Liver (tissue), 7 donors: ENCODE measurements at regions not wholly inside any gene's neighbourhood (a gene's known extent, or its start where the extent isn't known, plus 50 kb on each side); places are given as distances from the start of the nearest gene placed in this dataset.

Experiments used
- DNase-seq: peaks from one replicate; pipeline ENCODE4 v3.0.0-alpha.2; 2017; ENCODE audit warnings: low spot score
- H3K27ac ChIP-seq, 2 donors: one replicate each; pipeline ENCODE4 v1.7.0; 2013; ENCODE audit warnings: inconsistent platforms in 2 of 2, low read length in 2 of 2, control low read depth in 1 of 2, low read depth in 1 of 2, mild to moderate bottlenecking in 1 of 2
- H3K27me3 ChIP-seq, 4 donors: one replicate each; pipeline versions ENCODE4 v1.6.1 to v1.7.0; 2013; ENCODE audit warnings: low read length in 3 of 4, inconsistent platforms in 1 of 4, mild to moderate bottlenecking in 1 of 4, moderate library complexity in 1 of 4; ENCODE audit not compliant: control insufficient read depth in 4 of 4, insufficient read depth in 4 of 4
- H3K36me3 ChIP-seq, 4 donors: one replicate each; pipeline versions ENCODE4 v1.6.1 to v1.7.0; 2013; ENCODE audit warnings: low read length in 3 of 4, mild to moderate bottlenecking in 3 of 4, low read depth in 1 of 4, moderate library complexity in 1 of 4; ENCODE audit not compliant: control insufficient read depth in 4 of 4, insufficient read depth in 3 of 4
- H3K4me1 ChIP-seq, 4 donors: one replicate each; pipeline versions ENCODE4 v1.6.1 to v1.7.0; 2013; ENCODE audit warnings: low read length in 3 of 4, mild to moderate bottlenecking in 3 of 4, moderate library complexity in 1 of 4; ENCODE audit not compliant: control insufficient read depth in 4 of 4, insufficient read depth in 4 of 4
- H3K4me3 ChIP-seq, 3 donors: one replicate each; pipeline versions ENCODE4 v1.6.1 to v1.7.0; 2013; ENCODE audit warnings: low read length in 3 of 3, control low read depth in 1 of 3, low read depth in 1 of 3, mild to moderate bottlenecking in 1 of 3
- H3K9ac ChIP-seq, 2 donors: one replicate each; pipeline ENCODE4 v1.7.0; 2013; ENCODE audit warnings: low read length in 2 of 2, mild to moderate bottlenecking in 2 of 2, moderate library complexity in 2 of 2, control low read depth in 1 of 2, low read depth in 1 of 2
- H3K9me3 ChIP-seq, 4 donors: one replicate each; pipeline versions ENCODE4 v1.6.1 to v1.7.0; 2013; ENCODE audit warnings: low read length in 3 of 4; ENCODE audit not compliant: control insufficient read depth in 4 of 4
- EGR1 ChIP-seq, 2 donors: IDR thresholded peaks; 2 replicates each; pipeline ENCODE4 v1.6.1; 2016 to 2018; ENCODE audit warnings: antibody characterized with exemption in 2 of 2, low read depth in 2 of 2
- FOXA1 ChIP-seq: IDR thresholded peaks from 2 replicates; pipeline ENCODE4 v1.6.1; 2016; ENCODE audit warnings: antibody characterized with exemption
- FOXA2 ChIP-seq: IDR thresholded peaks from 2 replicates; pipeline ENCODE4 v1.6.1; 2016; ENCODE audit warnings: antibody characterized with exemption
- GABPA ChIP-seq, 2 donors: IDR thresholded peaks in 1 of 2; conservative IDR thresholded peaks in 1 of 2; 2 replicates each; pipeline ENCODE4 v1.6.1; 2016; ENCODE audit warnings: antibody characterized with exemption in 2 of 2, mild to moderate bottlenecking in 1 of 2, moderate library complexity in 1 of 2
- HNF4G ChIP-seq: IDR thresholded peaks from 2 replicates; pipeline ENCODE4 v1.6.1; 2016; ENCODE audit warnings: antibody characterized with exemption
- NR2F2 ChIP-seq: IDR thresholded peaks from 2 replicates; pipeline ENCODE4 v1.6.1; 2016; ENCODE audit warnings: antibody characterized with exemption
- RAD21 ChIP-seq, 2 donors: IDR thresholded peaks; 2 replicates each; pipeline ENCODE4 v1.6.1; 2016; ENCODE audit warnings: antibody characterized with exemption in 2 of 2, mild to moderate bottlenecking in 2 of 2
- SP1 ChIP-seq: IDR thresholded peaks from 2 replicates; pipeline ENCODE4 v1.6.1; 2018; ENCODE audit warnings: antibody characterized with exemption, mild to moderate bottlenecking
- TAF1 ChIP-seq: conservative IDR thresholded peaks from 2 replicates; pipeline ENCODE4 v1.6.1; 2016; ENCODE audit warnings: antibody characterized with exemption, mild to moderate bottlenecking
- WGBS: extraction: QIAGEN DNeasy Blood & Tissue Kit; methylation state at CpG from one replicate; pipeline ENCODE4 v1.1.7; 2013; 5-methylcytosine and 5-hydroxymethylcytosine counted together
- TF ChIP-seq, protein P1 (sequence below): IDR thresholded peaks from 2 replicates; pipeline ENCODE4 v1.6.1; 2016; ENCODE audit warnings: antibody characterized with exemption
- TF ChIP-seq, protein P2 (sequence below): IDR thresholded peaks from 2 replicates; pipeline ENCODE4 v1.6.1; 2016; ENCODE audit warnings: antibody characterized with exemption, mild to moderate bottlenecking
- TF ChIP-seq, protein P3 (sequence below): IDR thresholded peaks from 2 replicates; pipeline ENCODE4 v1.6.1; 2016; ENCODE audit warnings: antibody characterized with exemption
- donor health status: healthy.
- donor health status: healthy.
- donor health status: healthy.
- donor health status: healthy.

DNA sequence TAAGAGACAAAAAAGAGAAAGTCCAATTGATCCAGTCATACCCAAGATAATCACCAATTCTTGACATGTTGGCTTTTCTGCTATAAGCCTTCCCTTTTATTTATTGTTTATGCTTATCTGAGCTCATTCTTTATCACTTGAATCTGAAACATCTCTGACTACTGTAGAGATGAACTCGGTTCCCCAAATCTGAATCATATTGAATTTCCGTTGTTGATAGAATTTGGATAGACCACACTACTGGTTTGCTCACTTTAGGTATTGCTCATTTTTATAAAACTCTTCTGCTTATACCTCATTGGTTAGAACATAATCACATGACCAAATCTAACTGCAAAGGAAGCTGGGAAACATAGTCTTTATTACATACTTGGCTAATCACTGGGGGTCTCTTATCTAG, 236.9 kb downstream of the TRIB2 start:
- H3K9me3 ChIP-seq, result no peaks in the 10 kb centered on the region
- H3K36me3 ChIP-seq, result no peaks in the 10 kb centered on the region
- no peak overlapping the region for H3K9ac ChIP-seq
- DNase-seq, result no peak
- H3K4me1 ChIP-seq, result no peaks in the 10 kb centered on the region
- H3K4me3 ChIP-seq, result no peak overlapping the region
- H3K27me3 ChIP-seq, result peaks cover 0 to 7% (median 0%) of the 10 kb centered on the region in 4 donors
- H3K27ac ChIP-seq, result no peak overlapping the region
- 92% methylated on average over 2 of the region's 2 CpGs for WGBS
- TF ChIP-seq, protein P1, sequence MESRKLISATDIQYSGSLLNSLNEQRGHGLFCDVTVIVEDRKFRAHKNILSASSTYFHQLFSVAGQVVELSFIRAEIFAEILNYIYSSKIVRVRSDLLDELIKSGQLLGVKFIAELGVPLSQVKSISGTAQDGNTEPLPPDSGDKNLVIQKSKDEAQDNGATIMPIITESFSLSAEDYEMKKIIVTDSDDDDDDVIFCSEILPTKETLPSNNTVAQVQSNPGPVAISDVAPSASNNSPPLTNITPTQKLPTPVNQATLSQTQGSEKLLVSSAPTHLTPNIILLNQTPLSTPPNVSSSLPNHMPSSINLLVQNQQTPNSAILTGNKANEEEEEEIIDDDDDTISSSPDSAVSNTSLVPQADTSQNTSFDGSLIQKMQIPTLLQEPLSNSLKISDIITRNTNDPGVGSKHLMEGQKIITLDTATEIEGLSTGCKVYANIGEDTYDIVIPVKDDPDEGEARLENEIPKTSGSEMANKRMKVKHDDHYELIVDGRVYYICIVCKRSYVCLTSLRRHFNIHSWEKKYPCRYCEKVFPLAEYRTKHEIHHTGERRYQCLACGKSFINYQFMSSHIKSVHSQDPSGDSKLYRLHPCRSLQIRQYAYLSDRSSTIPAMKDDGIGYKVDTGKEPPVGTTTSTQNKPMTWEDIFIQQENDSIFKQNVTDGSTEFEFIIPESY, result no peak
- TF ChIP-seq NR2F2, result no peak

DNA sequence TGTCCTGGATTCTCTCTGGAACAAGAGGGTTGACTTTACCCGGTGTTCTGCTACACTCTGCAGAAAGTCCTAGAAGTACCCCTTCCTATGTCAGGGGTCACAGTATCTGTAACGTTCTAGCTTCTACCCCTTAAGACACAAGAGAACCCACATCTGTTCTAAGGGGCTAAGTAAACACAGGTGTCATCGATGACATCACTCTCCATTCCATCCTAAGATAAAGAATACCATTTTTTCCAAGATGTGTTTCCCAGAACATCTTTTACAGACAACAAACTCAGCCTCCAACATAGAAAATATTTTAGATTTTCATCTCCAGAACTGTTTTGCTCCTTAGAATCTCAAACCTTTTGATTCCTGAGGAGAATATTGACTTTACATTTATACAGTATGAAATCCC, 239.1 kb downstream of the TRIB2 start:
- Histone ChIP-seq H3K4me3 (no peak overlapping the region), H3K4me1 (no peaks in the 10 kb centered on the region), H3K27ac (no peak overlapping the region), H3K9me3 (no peaks in the 10 kb centered on the region), H3K36me3 (no peaks in the 10 kb centered on the region), H3K9ac (no peak overlapping the region), H3K27me3 (peaks cover 0 to 7% (median 0%) of the 10 kb centered on the region in 4 donors)
- 55% methylated on average over 3 of the region's 3 CpGs for WGBS
- TF ChIP-seq HNF4G, result no peak
- TF ChIP-seq, protein P1, result no peak
- TF ChIP-seq, protein P2, sequence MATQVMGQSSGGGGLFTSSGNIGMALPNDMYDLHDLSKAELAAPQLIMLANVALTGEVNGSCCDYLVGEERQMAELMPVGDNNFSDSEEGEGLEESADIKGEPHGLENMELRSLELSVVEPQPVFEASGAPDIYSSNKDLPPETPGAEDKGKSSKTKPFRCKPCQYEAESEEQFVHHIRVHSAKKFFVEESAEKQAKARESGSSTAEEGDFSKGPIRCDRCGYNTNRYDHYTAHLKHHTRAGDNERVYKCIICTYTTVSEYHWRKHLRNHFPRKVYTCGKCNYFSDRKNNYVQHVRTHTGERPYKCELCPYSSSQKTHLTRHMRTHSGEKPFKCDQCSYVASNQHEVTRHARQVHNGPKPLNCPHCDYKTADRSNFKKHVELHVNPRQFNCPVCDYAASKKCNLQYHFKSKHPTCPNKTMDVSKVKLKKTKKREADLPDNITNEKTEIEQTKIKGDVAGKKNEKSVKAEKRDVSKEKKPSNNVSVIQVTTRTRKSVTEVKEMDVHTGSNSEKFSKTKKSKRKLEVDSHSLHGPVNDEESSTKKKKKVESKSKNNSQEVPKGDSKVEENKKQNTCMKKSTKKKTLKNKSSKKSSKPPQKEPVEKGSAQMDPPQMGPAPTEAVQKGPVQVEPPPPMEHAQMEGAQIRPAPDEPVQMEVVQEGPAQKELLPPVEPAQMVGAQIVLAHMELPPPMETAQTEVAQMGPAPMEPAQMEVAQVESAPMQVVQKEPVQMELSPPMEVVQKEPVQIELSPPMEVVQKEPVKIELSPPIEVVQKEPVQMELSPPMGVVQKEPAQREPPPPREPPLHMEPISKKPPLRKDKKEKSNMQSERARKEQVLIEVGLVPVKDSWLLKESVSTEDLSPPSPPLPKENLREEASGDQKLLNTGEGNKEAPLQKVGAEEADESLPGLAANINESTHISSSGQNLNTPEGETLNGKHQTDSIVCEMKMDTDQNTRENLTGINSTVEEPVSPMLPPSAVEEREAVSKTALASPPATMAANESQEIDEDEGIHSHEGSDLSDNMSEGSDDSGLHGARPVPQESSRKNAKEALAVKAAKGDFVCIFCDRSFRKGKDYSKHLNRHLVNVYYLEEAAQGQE, result no peak
- TF ChIP-seq, protein P3, sequence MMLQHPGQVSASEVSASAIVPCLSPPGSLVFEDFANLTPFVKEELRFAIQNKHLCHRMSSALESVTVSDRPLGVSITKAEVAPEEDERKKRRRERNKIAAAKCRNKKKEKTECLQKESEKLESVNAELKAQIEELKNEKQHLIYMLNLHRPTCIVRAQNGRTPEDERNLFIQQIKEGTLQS, result no peak
- no peak for TF ChIP-seq FOXA2
- TF ChIP-seq GABPA (IDR thresholded peaks at IDR 0.05 in 1 of 2, conservative IDR thresholded peaks at IDR 0.05 in 1 of 2), result no peak
- TF ChIP-seq RAD21 (IDR thresholded peaks at IDR 0.05), result no peak
- no peak for TF ChIP-seq TAF1
- no peak for TF ChIP-seq EGR1 (IDR thresholded peaks at IDR 0.05; ENCODE audit: low read depth in 2 of 2)
- TF ChIP-seq SP1, result no peak
- no peak for TF ChIP-seq NR2F2
- no peak for TF ChIP-seq FOXA1
- no peak for DNase-seq
